ENCODE measurements at regions not wholly inside any gene's neighbourhood (a gene's known extent, or its start where the extent isn't known, plus 50 kb on each side); places are given as distances from the start of the nearest gene placed in this dataset.

DNA sequence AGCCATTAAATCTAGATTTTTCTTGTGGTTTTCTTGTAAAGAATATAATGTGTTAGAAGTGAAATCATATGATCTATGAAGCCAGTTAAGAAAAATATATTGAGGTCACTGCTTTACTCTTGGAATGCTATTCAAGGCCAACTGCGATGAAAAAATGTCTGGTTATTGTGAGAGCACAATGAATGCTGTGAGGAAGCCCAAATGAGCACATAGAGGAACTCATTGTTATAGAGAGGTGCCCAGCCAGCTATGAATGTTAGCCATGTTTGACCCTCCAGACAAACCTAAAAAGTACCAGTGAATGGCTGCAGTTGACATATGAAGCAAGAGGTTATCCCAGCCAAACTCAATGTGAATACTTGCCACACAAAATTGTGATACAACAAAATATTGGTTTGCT, 359.8 kb upstream of the FAM174A start:
- TF ChIP-seq GLIS3 (CRISPR knock-in tag; IDR thresholded peaks at IDR 0.05) (no peak), TOX (CRISPR knock-in tag; IDR thresholded peaks at IDR 0.05; ENCODE audit: borderline replicate concordance) (no peak), ARNTL (CRISPR knock-in tag; IDR thresholded peaks at IDR 0.05; ENCODE audit: borderline replicate concordance, low read depth) (no peak), ZNF8 (CRISPR knock-in tag; IDR thresholded peaks at IDR 0.05) (no peak)
- TF ChIP-seq, protein P1, sequence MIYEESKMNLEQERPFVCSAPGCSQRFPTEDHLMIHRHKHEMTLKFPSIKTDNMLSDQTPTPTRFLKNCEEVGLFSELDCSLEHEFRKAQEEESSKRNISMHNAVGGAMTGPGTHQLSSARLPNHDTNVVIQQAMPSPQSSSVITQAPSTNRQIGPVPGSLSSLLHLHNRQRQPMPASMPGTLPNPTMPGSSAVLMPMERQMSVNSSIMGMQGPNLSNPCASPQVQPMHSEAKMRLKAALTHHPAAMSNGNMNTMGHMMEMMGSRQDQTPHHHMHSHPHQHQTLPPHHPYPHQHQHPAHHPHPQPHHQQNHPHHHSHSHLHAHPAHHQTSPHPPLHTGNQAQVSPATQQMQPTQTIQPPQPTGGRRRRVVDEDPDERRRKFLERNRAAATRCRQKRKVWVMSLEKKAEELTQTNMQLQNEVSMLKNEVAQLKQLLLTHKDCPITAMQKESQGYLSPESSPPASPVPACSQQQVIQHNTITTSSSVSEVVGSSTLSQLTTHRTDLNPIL (CRISPR knock-in tag; IDR thresholded peaks at IDR 0.05; ENCODE audit: low read depth) = no peak

Measured in SK-N-SH treated with all-trans-retinoic acid at 6 μM for 48 hours (cell line).